ENCODE measurements at regions not wholly inside any gene's neighbourhood (a gene's known extent, or its start where the extent isn't known, plus 50 kb on each side); places are given as distances from the start of the nearest gene placed in this dataset.
A peak's percentile ranks its signal among the peaks of the same experiment; 100 is the strongest.
"Not testable (repeated sequence)": the region's sequence is repeated elsewhere in the genome, so short reads cannot be mapped to it uniquely, and the experiment has no call there.

DNA sequence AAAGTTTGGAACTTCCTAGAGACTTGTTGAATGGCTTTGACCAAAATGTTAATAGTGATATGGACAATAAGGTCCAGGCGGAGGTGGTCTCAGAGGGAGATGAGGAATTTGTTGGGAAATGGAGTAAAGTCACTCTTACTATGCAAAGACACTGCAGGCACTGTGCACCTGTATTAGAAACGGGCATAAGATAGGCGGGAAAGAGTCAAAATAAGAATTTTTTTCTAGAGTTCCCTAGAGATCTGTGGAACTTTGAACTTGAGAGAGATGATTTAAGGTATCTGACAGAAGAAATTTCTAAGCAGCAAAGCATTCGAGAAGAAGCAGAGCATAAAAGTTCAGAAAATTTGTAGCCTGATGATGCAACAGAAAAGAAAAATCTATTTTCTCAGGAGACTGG lies 144.4 kb upstream of the C1QTNF3 start:
- not testable (repeated sequence) for DNase-seq (ENCODE audit: insufficient read length, low spot score); FAIRE-seq

DNA sequence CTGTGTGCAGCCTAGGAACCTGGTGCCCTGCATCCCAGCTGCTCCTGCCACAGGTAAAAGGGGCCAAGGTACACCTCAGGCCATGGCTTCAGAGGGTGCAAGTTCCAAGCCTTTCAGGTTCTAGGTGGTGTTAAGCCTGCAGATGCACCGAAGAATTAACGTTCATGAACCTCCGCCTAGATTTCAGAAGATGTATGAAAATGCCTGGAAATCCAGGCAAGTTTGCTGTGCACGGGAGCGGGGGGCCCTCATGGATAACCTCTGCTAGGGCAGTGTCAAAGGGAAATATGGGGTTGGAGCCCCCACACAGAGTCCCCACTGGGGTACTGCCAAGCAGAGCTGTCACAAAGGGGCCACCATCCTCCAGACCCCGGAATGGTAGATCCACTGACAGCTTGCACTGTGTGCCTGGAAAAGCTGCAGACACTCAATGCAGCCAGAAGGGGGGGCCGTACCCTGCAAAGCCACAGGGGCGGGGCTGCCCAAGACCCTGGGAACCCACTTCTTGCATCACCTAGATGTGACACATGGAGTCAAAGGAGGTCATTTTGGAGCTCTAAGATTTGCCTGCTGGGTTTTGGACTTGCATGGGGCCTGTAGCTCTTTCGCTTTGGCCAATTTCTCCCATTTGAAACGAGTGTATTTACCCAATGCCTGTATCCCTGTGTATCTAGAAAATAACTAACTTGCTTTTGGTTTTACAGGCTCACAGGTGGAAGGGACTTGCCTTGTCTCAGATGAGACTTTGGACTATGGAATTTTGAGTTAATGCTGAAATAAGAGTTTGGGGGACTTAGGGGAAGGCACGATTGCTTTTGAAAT lies 145.2 kb upstream of the C1QTNF3 start:
- not testable (repeated sequence) for DNase-seq (ENCODE audit: insufficient read length, low spot score); FAIRE-seq

DNA sequence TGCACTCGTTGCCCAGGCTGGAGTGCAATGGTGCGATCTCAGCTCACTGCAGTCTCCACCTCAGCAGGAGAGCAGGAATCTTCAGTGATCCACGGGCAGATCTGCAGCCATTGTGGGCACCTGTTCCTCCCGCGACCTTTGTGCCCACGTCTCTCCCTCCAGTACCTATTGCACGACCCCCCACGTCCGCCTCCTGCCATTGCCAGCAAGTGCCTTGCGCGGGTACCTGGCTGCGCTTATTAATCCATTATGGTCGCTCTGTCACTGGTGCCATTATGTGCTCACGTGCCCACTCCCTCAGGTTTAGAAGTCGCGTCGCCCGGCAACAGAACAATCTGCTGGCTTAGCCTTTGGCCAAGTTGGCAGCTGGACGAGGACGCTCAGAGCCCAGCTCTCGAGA lies 146.2 kb upstream of the C1QTNF3 start:
- not testable (repeated sequence) for DNase-seq (ENCODE audit: insufficient read length, low spot score); FAIRE-seq

DNA sequence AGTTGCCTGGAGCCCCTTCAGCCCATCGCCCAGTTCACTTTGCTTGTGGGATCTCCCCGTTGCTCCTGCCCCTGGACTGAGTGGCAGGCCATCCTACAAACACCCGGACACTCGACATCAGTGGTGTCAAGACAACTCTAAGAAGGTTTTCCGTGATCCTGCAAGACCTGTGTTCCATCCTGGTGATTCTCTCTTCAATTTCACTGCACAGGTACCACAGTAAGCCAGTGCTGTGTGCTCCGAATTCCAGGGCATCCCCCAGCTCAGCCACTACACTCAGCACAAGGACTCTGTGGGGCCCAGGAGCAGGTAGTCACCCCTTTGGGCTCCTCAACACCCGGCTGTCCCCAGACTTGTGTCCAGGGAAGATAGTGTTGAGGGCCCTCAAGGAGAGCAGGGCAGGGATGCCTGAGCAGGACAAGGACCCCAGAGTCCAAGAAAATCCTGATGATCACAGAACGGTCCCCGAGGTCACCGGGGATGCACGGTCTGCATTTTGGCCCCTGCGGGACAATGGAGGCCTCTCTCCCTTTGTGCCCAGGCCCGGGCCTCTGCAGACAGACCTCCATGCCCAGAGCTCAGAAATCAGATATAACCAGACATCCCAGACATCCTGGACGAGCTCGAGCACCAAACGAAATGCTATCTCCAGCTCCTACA lies 146.9 kb upstream of the C1QTNF3 start:
- FAIRE-seq = not testable (repeated sequence)
- peak; percentile 6 for DNase-seq (ENCODE audit: insufficient read length, low spot score)

DNA sequence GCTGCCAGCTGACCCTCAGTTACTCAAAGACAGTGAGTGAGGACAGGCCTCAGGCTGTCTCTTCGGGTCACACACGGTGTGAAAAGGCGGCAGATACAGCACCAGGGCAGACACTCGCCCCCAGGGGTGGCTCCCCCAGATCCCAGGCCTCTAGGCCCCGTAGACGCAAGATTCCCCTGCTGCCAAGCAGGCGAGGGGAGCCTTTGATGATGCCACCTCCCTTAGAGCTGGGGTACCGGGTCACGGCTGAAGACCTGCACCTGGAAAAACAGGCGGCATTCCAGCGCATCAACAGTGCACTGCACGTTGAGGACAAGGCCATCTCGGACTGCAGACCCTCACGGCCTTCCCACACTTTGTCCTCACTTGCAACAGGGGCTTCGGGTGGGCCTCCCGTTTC lies 147.5 kb upstream of the C1QTNF3 start:
- not testable (repeated sequence) for DNase-seq (ENCODE audit: insufficient read length, low spot score); FAIRE-seq

DNA sequence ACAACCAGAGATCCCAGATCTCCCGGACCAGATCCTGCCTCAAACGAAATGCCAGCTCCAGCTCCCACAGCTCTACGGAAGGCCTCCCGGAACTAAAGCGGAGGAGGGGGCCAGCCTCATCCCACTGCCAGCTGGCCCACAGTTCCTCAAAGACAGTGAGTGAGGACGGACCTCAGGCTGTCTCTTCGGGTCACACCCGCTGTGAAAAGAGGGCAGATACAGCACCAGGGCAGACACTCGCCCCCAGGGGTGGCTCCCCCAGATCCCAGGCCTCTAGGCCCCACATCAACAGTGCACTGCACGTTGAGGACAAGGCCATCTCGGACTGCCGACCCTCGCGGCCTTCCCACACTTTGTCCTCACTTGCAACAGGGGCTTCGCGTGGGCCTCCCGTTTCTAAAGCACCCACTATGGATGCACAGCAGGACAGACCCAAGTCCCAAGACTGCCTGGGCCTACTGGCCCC lies 148.3 kb upstream of the C1QTNF3 start:
- not testable (repeated sequence) for FAIRE-seq; DNase-seq (ENCODE audit: insufficient read length, low spot score)

DNA sequence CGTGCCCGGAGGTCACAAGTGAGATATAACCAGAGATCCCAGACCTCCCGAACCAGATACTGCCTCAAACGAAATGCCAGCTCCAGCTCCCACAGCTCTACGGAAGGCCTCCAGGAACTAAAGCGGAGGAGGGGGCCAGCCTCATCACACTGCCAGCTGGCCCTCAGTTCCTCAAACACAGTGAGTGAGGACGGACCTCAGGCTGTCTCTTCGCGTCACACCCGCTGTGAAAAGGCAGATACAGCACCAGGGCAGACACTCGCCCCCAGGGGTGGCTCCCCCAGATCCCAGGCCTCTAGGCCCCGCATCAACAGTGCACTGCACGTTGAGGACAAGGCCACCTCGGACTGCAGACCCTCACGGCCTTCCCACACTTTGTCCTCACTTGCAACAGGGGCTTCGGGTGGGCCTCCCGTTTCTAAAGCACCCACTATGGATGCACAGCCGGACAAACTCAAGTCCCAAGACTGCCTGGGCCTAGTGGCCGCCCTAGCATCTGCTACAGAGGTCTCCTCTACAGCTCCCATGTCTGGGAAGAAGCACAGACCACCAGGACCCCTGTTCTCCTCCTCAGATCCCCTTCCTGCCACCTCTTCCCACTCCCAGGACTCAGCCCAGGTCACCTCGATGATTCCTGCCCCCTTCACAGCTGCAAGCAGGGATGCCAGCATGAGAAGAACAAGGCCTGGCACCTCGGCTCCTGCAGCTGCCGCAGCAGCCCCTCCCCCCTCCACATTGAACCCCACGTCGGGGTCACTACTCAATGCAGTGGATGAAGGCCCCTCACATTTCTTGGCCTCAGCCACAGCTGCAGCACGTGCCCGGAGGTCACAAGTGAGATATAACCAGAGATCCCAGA lies 149.3 kb upstream of the C1QTNF3 start:
- not testable (repeated sequence) for DNase-seq (ENCODE audit: insufficient read length, low spot score); FAIRE-seq

DNA sequence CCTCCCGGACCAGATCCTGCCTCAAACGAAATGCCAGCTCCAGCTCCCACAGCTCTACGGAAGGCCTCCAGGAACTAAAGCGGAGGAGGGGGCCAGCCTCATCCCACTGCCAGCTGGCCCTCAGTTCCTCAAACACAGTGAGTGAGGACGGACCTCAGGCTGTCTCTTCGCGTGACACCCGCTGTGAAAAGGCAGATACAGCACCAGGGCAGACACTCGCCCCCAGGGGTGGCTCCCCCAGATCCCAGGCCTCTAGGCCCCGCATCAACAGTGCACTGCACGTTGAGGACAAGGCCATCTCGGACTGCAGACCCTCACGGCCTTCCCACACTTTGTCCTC lies 149.9 kb upstream of the C1QTNF3 start:
- not testable (repeated sequence) for FAIRE-seq; DNase-seq (ENCODE audit: insufficient read length, low spot score)

DNA sequence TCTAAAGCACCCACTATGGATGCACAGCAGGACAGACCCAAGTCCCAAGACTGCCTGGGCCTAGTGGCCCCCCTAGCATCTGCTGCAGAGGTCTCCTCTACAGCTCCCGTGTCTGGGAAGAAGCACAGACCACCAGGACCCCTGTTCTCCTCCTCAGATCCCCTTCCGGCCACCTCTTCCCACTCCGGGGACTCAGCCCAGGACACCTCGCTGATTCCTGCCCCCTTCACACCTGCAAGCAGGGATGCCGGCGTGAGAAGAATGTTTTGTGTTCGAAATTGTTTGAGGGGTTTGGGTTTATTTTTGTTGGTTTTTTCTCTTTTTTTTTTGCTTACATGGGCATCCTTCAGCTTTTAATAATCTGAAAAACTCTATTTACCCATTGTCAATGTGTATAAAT lies 150.3 kb upstream of the C1QTNF3 start:
- not testable (repeated sequence) for DNase-seq (ENCODE audit: insufficient read length, low spot score); FAIRE-seq

DNA sequence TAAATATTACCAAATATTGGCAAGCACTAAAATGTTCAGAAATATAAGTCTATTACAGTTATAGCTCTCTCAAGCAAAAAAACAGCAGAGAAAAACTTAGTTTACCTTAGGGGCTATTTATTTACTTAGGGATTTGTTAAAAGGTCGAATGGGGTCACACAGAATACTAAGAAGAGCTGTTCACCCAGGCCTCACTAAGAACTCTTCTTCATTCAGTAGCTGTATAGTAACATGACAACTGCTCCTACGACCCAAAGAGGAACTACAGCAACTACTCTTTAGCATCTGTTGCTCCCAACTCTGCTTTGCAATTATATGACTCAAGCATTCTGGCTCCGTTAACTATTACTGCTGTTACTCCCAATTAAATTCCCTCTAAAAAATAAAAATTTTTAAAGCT lies 150.8 kb upstream of the C1QTNF3 start:
- FAIRE-seq; DNase-seq (ENCODE audit: insufficient read length, low spot score): not testable (repeated sequence)

DNA sequence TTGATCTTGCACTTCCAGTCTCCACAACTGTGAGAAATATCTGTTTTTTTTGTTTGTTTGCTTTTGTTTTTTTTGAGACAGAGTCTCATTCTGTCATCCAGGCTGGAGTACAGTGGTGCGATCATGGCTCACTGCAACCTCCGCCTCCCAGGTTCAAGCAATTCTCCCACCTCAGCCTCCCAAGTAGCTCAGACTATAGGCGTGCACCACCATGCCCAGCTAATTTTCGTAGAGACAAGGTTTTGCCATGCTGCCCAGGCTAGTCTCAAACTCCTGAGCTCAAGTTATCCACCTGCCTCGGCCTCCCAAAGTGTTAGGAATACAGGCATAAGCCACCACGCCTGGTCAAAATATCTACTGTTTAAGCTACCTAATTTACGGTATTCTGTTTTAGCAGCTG lies 153.1 kb upstream of the C1QTNF3 start:
- not testable (repeated sequence) for FAIRE-seq; DNase-seq (ENCODE audit: insufficient read length, low spot score)

DNA sequence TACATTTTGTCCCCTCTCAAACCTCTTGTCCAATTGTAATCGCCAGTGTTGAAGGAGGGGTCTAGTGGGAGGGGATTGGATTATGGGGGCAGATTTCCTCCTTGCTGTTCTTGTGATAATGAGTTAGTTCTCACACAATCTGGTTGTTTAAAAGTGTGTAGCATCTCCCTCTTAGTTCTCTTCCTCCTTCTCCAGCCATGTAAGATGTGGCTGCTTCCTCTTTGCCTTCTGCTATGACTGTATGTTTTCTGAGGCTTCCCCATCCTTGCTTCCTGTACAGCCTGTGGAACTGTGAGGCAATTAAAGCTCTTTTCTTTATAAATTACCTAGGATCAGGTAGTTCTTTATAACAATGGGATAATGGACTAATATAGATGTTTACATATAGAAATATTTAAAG lies 162.3 kb upstream of the C1QTNF3 start:
- peak; percentile 13; the same call in 1 of the 2 replicates for TF ChIP-seq SPI1 (IDR thresholded peaks at IDR 0.05; ENCODE audit: low read depth, low read length)
- FAIRE-seq; DNase-seq (ENCODE audit: insufficient read length, low spot score): not testable (repeated sequence)

DNA sequence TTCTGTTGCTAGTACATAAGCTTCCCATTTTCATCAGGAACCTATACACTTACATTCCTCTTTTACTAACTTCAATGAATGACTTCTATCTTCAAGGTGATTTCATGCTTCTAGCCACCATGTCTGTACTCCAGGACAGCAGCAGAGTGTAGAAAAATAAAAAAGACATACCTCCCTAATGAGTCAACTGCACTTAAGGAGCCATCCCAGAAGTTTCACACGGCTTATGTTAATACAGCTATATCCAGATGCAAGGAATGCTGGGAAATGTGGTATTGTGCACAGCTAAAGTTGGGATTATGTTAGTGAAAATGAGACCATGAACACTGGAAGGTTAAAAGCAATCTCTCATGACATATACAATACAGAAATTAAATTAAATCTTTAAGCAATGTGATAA lies 174.4 kb upstream of the C1QTNF3 start:
- not testable (repeated sequence) for FAIRE-seq

DNA sequence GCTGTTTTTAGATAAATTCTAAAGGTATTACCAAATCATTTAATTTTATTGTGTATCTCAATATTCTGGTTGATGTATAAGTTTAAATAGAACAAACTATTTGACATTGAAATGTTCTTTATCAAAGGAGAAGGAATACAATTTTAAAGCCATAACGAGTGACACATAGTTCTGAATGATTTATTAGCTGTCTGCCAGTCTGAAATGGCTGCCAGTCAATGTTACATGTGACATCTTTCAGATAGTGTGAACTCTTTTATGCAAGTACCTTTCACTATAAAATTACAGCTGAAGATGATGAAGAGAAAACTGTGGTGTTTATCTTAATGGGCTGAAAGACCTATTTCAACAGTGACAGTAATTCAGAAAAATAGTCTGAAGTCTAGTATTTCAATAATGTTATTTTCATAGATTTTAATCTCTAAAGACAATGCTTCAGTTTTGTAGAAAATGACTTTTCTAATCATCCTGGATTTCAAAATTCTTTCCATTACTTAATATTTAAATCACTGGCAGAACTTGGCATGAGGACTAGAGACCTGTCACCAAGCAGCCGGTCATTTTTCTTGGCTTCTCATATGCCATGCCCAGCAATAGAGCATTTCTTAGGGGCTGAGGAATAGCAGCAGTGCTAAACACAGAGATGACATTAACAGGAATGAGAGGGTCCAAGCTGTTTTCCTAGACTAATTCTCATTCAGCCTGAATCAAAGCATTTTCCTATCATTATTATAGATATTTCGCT lies 178.5 kb upstream of the C1QTNF3 start:
- not testable (repeated sequence) for FAIRE-seq; DNase-seq (ENCODE audit: insufficient read length, low spot score)

More for the DNA sequence above, 174.4 kb upstream of the C1QTNF3 start:
- not testable (repeated sequence) for DNase-seq (ENCODE audit: insufficient read length, low spot score)

DNA sequence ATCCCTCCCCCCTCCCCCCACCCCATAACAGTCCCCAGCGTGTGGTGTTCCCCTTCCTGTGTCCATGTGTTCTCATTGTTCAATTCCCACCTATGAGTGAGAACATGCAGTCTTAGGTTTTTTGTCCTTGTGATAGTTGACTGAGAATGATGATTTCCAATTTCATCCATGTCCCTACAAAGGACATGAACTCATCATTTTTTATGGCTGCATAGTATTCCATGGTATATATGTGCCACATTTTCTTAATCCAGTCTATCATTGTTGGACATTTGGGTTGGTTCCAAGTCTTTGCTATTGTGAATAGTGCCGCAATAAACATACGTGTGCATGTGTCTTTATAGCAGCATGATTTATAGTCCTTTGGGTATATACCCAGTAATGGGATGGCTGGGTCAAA lies 180.1 kb upstream of the C1QTNF3 start:
- DNase-seq (ENCODE audit: insufficient read length, low spot score); FAIRE-seq: not testable (repeated sequence)

DNA sequence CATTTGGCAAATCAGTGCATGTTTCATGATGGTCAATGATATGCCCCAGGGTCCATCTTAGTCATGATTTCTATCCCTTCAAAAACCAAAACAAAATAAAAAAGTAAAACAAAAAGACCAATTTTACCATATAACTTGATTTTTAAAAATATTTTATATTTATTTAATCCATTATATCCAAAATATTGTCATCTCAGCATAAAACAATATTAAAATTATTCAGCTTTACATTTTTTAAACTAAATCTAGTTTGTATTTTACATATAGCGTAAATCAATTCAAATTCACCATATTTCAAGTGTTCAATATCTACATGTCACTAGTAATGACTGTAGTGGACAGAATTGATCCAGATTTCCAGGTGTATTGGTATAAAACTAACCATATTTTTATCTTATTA lies 187.4 kb upstream of the C1QTNF3 start:
- not testable (repeated sequence) for FAIRE-seq; DNase-seq (ENCODE audit: insufficient read length, low spot score)

DNA sequence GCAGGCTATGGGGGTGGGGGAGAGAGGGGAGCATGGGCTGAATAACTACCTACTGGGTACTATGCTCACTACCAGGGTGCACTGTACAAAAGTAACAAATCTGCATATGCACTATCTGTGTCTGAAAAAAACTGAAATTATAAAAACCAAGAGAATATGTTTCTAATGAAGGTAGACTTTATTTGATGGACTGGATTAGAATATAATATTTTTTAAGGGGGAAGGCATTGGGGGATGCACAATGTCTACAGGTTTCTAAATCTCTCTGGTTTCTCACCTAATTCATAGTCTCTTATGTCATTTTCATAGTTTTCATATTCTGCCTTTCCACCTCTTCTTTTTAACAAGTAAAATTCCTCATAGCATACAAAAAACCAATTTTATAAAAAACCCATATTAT lies 200.8 kb upstream of the C1QTNF3 start:
- DNase-seq (ENCODE audit: insufficient read length, low spot score); FAIRE-seq: not testable (repeated sequence)

DNA sequence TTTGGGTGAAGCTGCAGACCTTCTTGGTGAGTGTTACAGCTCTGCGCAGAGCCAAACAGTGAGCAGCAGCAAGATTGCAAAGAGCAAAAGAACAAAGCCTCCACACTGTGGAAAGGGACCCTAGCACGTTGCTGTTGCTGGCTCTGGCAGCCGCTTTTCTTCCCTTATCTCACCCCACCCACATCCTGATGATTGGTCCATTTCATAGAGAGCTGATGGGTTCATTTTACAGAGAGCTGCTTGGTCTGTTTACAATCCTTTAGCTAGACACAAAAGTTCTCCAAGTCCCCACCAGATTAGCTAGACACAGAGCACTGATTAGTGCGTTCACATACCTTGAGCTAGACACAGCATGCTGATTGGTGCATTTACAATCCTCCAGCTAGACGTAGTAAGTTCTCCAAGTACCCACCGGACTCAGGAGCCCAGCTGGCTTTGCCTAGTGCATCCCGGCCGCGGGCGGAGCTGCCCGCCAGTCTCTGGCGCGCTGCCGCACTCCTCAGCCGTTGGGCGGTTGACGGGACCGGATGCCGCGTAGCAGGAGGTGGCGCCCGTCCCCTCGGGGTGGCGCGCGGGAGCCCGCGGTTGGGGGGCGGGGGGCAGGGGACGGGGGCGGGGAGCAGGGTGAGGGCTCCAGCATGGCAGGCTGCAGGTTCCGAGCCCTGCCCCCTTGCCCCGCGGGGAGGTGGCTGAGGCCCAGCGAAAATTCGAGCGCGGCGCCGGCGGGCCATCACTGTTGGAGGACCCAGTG lies 201.4 kb upstream of the C1QTNF3 start:
- FAIRE-seq; DNase-seq (ENCODE audit: insufficient read length, low spot score): not testable (repeated sequence)

All from GM12891 (cell line).